ENCODE measurements at regions not wholly inside any gene's neighbourhood (a gene's known extent, or its start where the extent isn't known, plus 50 kb on each side); places are given as distances from the start of the nearest gene placed in this dataset.

DNA sequence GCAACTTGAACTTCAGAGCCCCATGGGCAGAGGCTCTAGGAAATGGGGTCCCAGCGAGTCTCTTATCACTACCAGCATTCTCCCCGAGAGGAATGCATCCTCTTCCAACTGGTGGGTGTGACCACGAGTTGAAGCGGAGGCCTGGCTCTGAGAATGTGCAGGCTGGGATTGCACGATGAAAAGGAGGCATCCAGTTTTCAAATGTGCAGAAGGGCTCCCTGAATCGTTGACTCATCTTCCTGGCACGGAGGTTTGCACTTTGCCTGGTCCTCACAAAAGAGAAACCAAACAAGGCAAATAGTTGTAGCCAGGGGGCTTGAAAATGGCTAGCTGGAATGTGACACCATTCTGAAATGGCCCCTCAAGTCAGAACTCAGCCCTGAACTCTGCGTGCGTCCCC is 216.7 kb downstream of the GLI2 start:
- TF ChIP-seq, protein P1, sequence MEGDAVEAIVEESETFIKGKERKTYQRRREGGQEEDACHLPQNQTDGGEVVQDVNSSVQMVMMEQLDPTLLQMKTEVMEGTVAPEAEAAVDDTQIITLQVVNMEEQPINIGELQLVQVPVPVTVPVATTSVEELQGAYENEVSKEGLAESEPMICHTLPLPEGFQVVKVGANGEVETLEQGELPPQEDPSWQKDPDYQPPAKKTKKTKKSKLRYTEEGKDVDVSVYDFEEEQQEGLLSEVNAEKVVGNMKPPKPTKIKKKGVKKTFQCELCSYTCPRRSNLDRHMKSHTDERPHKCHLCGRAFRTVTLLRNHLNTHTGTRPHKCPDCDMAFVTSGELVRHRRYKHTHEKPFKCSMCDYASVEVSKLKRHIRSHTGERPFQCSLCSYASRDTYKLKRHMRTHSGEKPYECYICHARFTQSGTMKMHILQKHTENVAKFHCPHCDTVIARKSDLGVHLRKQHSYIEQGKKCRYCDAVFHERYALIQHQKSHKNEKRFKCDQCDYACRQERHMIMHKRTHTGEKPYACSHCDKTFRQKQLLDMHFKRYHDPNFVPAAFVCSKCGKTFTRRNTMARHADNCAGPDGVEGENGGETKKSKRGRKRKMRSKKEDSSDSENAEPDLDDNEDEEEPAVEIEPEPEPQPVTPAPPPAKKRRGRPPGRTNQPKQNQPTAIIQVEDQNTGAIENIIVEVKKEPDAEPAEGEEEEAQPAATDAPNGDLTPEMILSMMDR (IDR thresholded peaks at IDR 0.05): no peak
- TF ChIP-seq POLR2A (IDR thresholded peaks at IDR 0.05): no peak
